OCI-LY1 (cell line): ENCODE measurements at regions not wholly inside any gene's neighbourhood (a gene's known extent, or its start where the extent isn't known, plus 50 kb on each side); places are given as distances from the start of the nearest gene placed in this dataset.

ENCODE experiments used
- H2AFZ ChIP-seq: fragments of 200-600 bp; sonication (generic), shearing (Covaris generic); 2 replicates; pipeline ENCODE4 v1.6.0; 2014; ENCODE audit warnings: antibody characterized with exemption, mild to moderate bottlenecking, low read length
- H3F3A ChIP-seq: fragments of 200-600 bp; sonication (generic), shearing (Covaris generic); 2 replicates; pipeline ENCODE4 v1.6.0; 2014; ENCODE audit warnings: mild to moderate bottlenecking, antibody characterized with exemption, low read length, moderate library complexity; ENCODE audit not compliant: insufficient read depth
- H3K27ac ChIP-seq: fragments of 200-600 bp; sonication (generic); 2 replicates; pipeline ENCODE4 v1.5.1; 2014; ENCODE audit warnings: low read length, mixed run types, mild to moderate bottlenecking, low read depth; ENCODE audit not compliant: poor library complexity, severe bottlenecking
- H3K27me3 ChIP-seq: fragments of 200-600 bp; sonication (generic); 2 replicates; pipeline ENCODE4 v1.6.0; 2014; ENCODE audit warnings: antibody characterized with exemption, mild to moderate bottlenecking, low read length, moderate library complexity; ENCODE audit not compliant: insufficient read depth
- H3K36me3 ChIP-seq: fragments of 200-600 bp; sonication (generic); 2 replicates; pipeline ENCODE4 v1.6.1; 2014; ENCODE audit warnings: mild to moderate bottlenecking, antibody characterized with exemption, low read length, moderate library complexity, mixed read lengths; ENCODE audit not compliant: insufficient read depth
- H3K4me1 ChIP-seq: fragments of 200-600 bp; sonication (generic); 2 replicates; pipeline ENCODE4 v1.5.1; 2014; ENCODE audit warnings: mild to moderate bottlenecking, low read length, moderate library complexity; ENCODE audit not compliant: insufficient read depth, severe bottlenecking
- H3K4me2 ChIP-seq: fragments of 200-600 bp; sonication (generic), shearing (Covaris generic); 2 replicates; pipeline ENCODE4 v1.6.1; 2014; ENCODE audit warnings: low read length
- H3K4me3 ChIP-seq: fragments of 200-600 bp; sonication (generic); 2 replicates; pipeline ENCODE4 v1.5.1; 2014; ENCODE audit warnings: low read length, low read depth, mild to moderate bottlenecking, mixed read lengths; ENCODE audit not compliant: poor library complexity, severe bottlenecking
- H3K79me2 ChIP-seq: fragments of 200-600 bp; shearing (Covaris generic); 2 replicates; pipeline ENCODE4 v1.6.1; 2016; ENCODE audit warnings: mixed run types, low read length, mixed read lengths; ENCODE audit not compliant: insufficient read depth
- H3K9ac ChIP-seq: fragments of 200-600 bp; sonication (generic), shearing (Covaris generic); 2 replicates; pipeline ENCODE4 v1.6.1; 2014; ENCODE audit warnings: mild to moderate bottlenecking, low read length, mixed read lengths
- H3K9me2 ChIP-seq: fragments of 200-600 bp; sonication (generic), shearing (Covaris generic); 2 replicates; pipeline ENCODE4 v1.6.1; 2014; ENCODE audit warnings: low read depth, mild to moderate bottlenecking, low read length, mixed read lengths
- H3K9me3 ChIP-seq: fragments of 200-600 bp; shearing (Covaris generic); 2 replicates; pipeline ENCODE4 v1.6.1; 2014; ENCODE audit warnings: low read length, mixed read lengths
- H4K20me1 ChIP-seq: fragments of 200-600 bp; sonication (generic), shearing (Covaris generic); 2 replicates; pipeline ENCODE4 v1.6.0; 2016; ENCODE audit warnings: mild to moderate bottlenecking, low read length; ENCODE audit not compliant: insufficient read depth
- EZH2 ChIP-seq: fragments of 200-600 bp; sonication (generic), shearing (Covaris generic); IDR thresholded peaks from 2 replicates; pipeline ENCODE4 v1.8.0; 2017; ENCODE audit warnings: borderline replicate concordance, mixed run types, mild to moderate bottlenecking, antibody characterized with exemption, low read length, moderate library complexity, mixed read lengths
- TF ChIP-seq, protein P1 (sequence below): fragments of 200-600 bp; sonication (generic), shearing (Covaris generic); IDR thresholded peaks from 2 replicates; pipeline ENCODE4 v1.5.1; 2017; ENCODE audit warnings: mild to moderate bottlenecking, antibody characterized with exemption, low read length, moderate library complexity, mixed read lengths

DNA sequence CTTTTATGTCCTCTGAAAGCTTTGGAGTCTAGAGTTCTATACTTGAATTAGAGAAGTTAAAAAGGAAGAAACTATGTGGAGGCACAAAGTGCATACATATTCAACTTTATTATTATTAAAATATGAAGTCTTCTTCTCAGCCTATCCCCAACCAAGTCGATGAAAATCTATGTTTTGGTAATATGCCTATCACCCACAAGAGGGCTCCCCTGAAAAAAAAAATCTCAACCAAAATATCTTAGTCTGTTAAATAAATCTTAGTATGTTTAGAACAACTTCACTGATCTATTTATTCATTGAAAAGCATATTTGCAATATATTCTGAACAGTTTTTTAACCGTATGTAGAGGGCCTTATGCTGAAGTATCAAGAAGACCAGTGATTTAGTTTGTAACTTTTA is 804.5 kb downstream of the TDRD15 start:
- Histone ChIP-seq H3K36me3 (no peaks in the 10 kb centered on the region), H3K4me3 (no peak overlapping the region), H3K27ac (no peak overlapping the region), H2AFZ (no peak overlapping the region), H3K9me3 (no peaks in the 10 kb centered on the region), H3F3A (no peaks in the 10 kb centered on the region), H4K20me1 (no peaks in the 10 kb centered on the region), H3K9ac (no peak overlapping the region), H3K4me2 (no peak overlapping the region), H3K27me3 (no peaks in the 10 kb centered on the region), H3K4me1 (no peaks in the 10 kb centered on the region), H3K79me2 (no peaks in the 10 kb centered on the region), H3K9me2 (no peaks in the 10 kb centered on the region)
- TF ChIP-seq, protein P1, sequence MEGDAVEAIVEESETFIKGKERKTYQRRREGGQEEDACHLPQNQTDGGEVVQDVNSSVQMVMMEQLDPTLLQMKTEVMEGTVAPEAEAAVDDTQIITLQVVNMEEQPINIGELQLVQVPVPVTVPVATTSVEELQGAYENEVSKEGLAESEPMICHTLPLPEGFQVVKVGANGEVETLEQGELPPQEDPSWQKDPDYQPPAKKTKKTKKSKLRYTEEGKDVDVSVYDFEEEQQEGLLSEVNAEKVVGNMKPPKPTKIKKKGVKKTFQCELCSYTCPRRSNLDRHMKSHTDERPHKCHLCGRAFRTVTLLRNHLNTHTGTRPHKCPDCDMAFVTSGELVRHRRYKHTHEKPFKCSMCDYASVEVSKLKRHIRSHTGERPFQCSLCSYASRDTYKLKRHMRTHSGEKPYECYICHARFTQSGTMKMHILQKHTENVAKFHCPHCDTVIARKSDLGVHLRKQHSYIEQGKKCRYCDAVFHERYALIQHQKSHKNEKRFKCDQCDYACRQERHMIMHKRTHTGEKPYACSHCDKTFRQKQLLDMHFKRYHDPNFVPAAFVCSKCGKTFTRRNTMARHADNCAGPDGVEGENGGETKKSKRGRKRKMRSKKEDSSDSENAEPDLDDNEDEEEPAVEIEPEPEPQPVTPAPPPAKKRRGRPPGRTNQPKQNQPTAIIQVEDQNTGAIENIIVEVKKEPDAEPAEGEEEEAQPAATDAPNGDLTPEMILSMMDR: no peak
- TF ChIP-seq EZH2: no peak

DNA sequence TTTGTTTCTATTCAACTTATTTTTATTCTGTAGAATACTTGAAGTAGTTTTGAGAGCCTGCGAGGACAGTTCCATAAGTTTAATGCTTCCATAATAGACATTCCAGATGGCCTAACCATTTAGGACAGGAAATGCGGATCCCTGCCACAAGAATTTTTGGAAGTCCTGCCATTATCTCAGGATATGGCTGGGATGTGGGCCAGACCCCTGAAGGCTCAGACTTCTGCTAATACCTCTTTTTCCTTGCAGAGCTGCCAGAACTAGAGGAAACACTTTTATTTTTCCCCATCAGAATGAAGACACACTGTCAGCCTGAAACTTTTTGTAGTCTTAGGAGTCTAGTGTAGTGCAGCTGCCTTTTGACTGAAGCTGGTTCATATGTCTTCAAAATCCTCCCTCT is 806.5 kb downstream of the TDRD15 start:
- H3K79me2 ChIP-seq: no peaks in the 10 kb centered on the region
- no peaks in the 10 kb centered on the region for H3F3A ChIP-seq
- no peaks in the 10 kb centered on the region for H3K4me1 ChIP-seq
- no peaks in the 10 kb centered on the region for H3K9me2 ChIP-seq
- no peak overlapping the region for H3K27ac ChIP-seq
- no peak overlapping the region for H2AFZ ChIP-seq
- no peak overlapping the region for H3K4me2 ChIP-seq
- no peaks in the 10 kb centered on the region for H3K9me3 ChIP-seq
- H4K20me1 ChIP-seq: no peaks in the 10 kb centered on the region
- no peaks in the 10 kb centered on the region for H3K27me3 ChIP-seq
- TF ChIP-seq, protein P1: no peak
- no peak for TF ChIP-seq EZH2
- H3K4me3 ChIP-seq: no peak overlapping the region
- no peak overlapping the region for H3K9ac ChIP-seq
- no peaks in the 10 kb centered on the region for H3K36me3 ChIP-seq

DNA sequence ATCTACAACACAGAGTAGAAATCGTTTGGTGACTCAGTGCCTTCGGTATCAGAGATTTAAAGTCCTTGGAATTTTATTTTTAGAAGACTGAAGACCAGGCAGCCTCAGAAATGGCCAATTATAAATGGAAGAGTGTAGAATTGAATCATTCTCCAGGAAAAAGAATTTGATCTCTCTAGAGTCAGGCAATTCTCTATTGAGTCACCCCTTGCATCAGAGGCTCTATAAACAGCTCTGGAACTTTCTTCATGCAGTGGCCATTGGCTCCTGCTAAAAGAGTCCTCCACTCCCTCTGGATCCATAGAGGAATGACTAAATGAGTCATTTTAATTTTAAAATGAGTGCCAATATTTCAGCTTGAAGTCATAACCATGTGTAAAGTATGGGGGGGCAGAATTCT is 816.2 kb downstream of the TDRD15 start:
- no peaks in the 10 kb centered on the region for H3K27me3 ChIP-seq
- H3K9ac ChIP-seq: no peak overlapping the region
- H2AFZ ChIP-seq: no peak overlapping the region
- H4K20me1 ChIP-seq: no peaks in the 10 kb centered on the region
- H3K4me1 ChIP-seq: no peaks in the 10 kb centered on the region
- H3K79me2 ChIP-seq: no peaks in the 10 kb centered on the region
- no peak overlapping the region for H3K27ac ChIP-seq
- H3K36me3 ChIP-seq: no peaks in the 10 kb centered on the region
- no peak overlapping the region for H3K4me2 ChIP-seq
- no peaks in the 10 kb centered on the region for H3F3A ChIP-seq
- TF ChIP-seq, protein P1: no peak
- TF ChIP-seq EZH2: no peak
- H3K9me3 ChIP-seq: no peaks in the 10 kb centered on the region
- H3K4me3 ChIP-seq: no peak overlapping the region
- no peaks in the 10 kb centered on the region for H3K9me2 ChIP-seq
